Neural progenitor cell (in vitro differentiated cells): ENCODE measurements at regions not wholly inside any gene's neighbourhood (a gene's known extent, or its start where the extent isn't known, plus 50 kb on each side); places are given as distances from the start of the nearest gene placed in this dataset.

Experiments
- CTCF ChIP-seq: fragments of 200-600 bp; sonication (generic); IDR thresholded peaks from 2 replicates; pipeline ENCODE4 v1.5.1; 2017; ENCODE audit warnings: antibody characterized with exemption, mild to moderate bottlenecking
- EZH2 ChIP-seq: fragments of 200-600 bp; sonication (generic); IDR thresholded peaks from 2 replicates; pipeline ENCODE4 v1.6.1; 2017; ENCODE audit warnings: antibody characterized with exemption, mild to moderate bottlenecking, moderate library complexity
- EZH2phosphoT487 ChIP-seq: fragments of 200-600 bp; sonication (generic); IDR thresholded peaks from 2 replicates; pipeline ENCODE4 v1.6.1; 2017; ENCODE audit warnings: antibody characterized with exemption

- no peak for TF ChIP-seq CTCF
- no peak for TF ChIP-seq EZH2
- TF ChIP-seq EZH2phosphoT487, result no peak
Measured at GRCh38 chr12:71070416-71071128, 87.2 kb downstream of the TSPAN8 start.
